SHP77 treated with DMSO at 0.1 percent for 48 hours (cell line): ENCODE measurements at regions not wholly inside any gene's neighbourhood (a gene's known extent, or its start where the extent isn't known, plus 50 kb on each side); places are given as distances from the start of the nearest gene placed in this dataset.

Experiments
- DNase-seq: peaks from one replicate; lab custom pipeline; 2025; lab: John Stamatoyannopoulos, UW

- DNase-seq, result no peak
Measured at GRCh38 chr3:124602980-124603627, 127.1 kb upstream of the UMPS start.

- DNase-seq, result no peak
Measured at GRCh38 chr3:124605781-124606579, 124.3 kb upstream of the UMPS start.

GRCh38 chr3:124607163-124607562, 123.1 kb upstream of the UMPS start:
- DNase-seq, result no peak

DNA sequence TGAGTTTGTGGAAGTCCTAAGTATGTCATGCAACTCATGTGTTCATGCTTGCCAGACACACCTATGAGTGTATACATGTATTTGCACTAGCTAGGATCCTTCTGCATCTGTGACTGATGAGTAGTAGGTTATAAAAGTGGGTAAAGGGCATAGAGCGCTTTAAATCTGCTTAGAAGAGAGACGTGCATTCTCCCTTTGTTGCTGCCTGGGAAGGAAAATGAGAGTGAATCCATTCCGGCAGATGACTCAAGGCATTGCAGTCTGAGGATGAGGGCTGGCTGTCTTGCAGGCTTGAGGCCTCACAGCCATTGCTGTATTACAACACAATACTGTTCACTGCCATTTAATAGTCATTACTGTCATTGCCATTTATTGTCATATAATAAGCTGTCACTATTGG, 120.8 kb upstream of the UMPS start:
- no peak for DNase-seq

DNA sequence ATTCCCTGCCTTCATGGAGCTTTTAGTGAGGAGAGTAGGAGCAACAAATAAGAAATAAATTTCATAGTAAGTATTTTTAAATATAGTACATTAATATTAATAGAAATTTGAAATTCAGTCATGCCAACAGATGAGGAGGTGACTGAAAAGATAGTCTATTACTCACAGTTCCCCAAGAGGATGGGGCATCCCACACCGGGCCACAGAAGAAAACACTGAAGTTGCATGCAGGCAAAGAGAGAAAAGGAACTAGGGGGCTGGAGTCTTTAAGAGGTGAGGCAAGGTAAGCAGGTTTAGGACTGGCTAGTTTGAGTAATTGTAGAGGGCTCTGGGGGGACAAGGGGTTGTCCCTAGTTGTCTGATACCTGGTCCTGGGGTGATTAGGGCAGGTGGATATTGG, 120.1 kb upstream of the UMPS start:
- DNase-seq, result no peak

GRCh38 chr3:124611520-124611919, 118.7 kb upstream of the UMPS start:
- DNase-seq, result no peak

- DNase-seq, result no peak
Measured at GRCh38 chr3:124615896-124616543, 114.2 kb upstream of the UMPS start.

- no peak for DNase-seq
Measured at GRCh38 chr3:124617177-124617576, 113.1 kb upstream of the UMPS start.

- no peak for DNase-seq
Measured at GRCh38 chr3:124619887-124620599, 110.2 kb upstream of the UMPS start.

- DNase-seq, result no peak
Measured at GRCh38 chr3:124620600-124621063, 109.6 kb upstream of the UMPS start.

GRCh38 chr3:124621498-124621897, 108.8 kb upstream of the UMPS start:
- DNase-seq, result no peak

- DNase-seq, result no peak
Measured at GRCh38 chr3:124625074-124625473, 105.2 kb upstream of the UMPS start.

DNA sequence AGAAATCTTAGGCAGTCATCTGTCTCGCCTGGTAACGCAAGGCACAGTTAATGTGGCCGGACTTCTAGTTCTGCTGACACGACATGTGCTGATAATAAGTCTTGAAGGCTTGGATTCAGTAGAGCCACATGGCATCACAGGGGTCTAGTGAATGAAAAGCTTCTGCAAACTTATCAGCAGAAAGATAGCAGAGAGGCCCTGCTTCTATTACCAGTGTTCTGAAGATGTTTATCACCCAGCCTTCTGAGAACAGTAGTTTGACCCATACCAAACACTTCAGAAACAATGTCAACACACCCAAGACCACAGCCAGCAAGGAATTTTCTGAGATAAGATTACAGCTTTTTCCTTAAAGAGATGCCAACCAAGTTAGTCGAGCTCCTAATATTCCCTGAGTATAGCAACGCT, 102.7 kb upstream of the UMPS start:
- DNase-seq, result no peak

DNA sequence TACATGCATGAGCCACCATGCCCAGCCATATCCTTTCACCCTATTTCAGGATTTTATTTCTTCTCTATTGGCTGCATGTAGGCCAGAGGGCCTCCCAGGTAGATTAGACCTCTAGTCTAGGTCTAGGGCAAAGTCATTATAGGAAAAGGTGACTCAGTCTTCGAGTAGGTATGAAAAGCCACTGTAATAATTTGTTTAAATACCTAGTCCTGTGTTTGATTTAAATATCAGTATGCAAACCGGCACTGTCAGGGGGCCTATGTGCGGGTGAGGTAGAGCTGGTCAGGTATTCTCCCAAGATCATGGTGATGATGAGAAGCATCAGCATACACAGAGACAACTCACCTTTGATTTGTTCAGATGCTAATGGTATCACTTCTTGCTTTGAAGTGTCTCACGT, 101.4 kb upstream of the UMPS start:
- no peak for DNase-seq

- DNase-seq, result no peak
Measured at GRCh38 chr3:124629497-124629896, 100.8 kb upstream of the UMPS start.

GRCh38 chr3:124630960-124631359, 99.3 kb upstream of the UMPS start:
- no peak for DNase-seq

- DNase-seq, result no peak
Measured at GRCh38 chr3:124631727-124632126, 98.5 kb upstream of the UMPS start.

- no peak for DNase-seq
Measured at GRCh38 chr3:124632566-124633140, 97.6 kb upstream of the UMPS start.

- DNase-seq, result no peak
Measured at GRCh38 chr3:124633524-124633923, 96.7 kb upstream of the UMPS start.

DNA sequence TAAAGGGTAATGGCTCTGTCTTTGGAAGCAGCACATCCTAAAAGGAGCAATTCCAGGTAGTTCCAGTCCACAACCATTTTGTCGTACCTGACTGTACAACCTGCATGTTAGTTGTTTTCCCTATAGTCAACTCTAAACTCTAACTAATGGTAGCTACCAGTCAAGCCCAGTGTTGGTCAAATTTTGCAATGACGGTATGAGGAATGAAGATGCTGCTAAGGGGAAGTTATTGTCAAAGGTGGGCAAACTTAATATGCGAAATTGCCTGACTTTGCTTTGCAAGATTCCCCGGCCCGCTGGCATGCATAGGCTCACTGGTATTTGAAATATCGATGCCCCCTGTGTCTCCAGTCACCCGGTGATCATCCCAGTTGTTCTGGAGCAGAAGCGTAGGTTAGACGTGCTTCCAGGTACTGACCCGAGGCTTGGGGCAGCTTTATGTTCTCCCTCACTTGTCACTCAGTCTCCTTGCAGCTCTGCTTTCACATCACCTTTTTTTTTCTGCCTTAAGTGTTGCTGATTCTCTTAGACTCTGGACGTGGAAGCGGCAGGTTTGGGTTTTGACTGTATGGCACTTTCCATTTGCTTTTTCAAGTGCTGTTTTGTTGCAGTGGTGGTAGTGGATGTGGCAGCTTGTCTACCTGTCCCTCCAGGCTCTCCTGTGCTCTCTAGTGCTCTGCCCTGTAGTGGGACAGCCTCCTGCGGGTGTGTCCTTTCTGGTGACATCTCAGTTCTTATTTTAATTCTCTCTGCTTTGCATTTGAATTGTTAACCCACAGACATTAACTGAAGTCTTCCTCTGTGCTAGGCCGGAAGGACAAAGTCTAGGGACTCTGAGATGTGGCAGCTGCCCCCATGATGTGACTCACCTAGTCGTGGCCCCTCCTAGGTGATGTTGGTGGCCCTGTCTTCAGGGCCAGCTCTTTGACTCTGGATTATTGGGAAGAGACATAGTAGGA, 95.8 kb upstream of the UMPS start:
- no peak for DNase-seq

GRCh38 chr3:124635169-124635539, 95.1 kb upstream of the UMPS start:
- no peak for DNase-seq
